HG03558 (cell line): ENCODE measurements at regions not wholly inside any gene's neighbourhood (a gene's known extent, or its start where the extent isn't known, plus 50 kb on each side); places are given as distances from the start of the nearest gene placed in this dataset.
"Not testable (repeated sequence)": the region's sequence is repeated elsewhere in the genome, so short reads cannot be mapped to it uniquely, and the experiment has no call there.

Source experiments
- ATAC-seq: cut with Tn5 transposase; IDR thresholded peaks from one replicate; pipeline ENCODE4 v1.9.1; 2021; ENCODE audit warnings: moderate number of reproducible peaks; ENCODE audit not compliant: unreplicated experiment; ENCODE audit errors: extremely low read depth

DNA sequence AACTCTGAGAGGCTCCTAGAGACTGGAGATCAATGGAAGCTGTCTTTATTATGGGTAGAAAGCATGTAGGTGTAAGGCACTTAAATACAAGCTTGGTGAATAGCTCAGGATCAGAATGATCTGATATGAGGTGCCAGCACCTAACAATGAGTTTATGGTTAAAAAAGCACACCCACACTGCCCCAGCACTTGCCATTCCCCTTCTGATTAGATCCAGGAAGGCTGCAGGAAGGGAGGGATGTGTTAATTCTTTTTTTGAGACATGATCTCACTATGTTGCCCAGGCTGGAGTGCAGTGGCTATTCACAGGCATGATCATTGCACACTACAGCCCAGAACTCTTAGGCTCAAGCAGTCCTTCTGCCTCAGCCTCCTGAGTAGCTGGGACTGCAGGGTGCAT lies 71.8 kb upstream of the IVNS1ABP start:
- ATAC-seq: no peak

- ATAC-seq: no peak
Observed at GRCh38 chr1:185388346-185388745, 71.3 kb upstream of the IVNS1ABP start.

- ATAC-seq: no peak
Observed at GRCh38 chr1:185385991-185386390, 68.9 kb upstream of the IVNS1ABP start.

DNA sequence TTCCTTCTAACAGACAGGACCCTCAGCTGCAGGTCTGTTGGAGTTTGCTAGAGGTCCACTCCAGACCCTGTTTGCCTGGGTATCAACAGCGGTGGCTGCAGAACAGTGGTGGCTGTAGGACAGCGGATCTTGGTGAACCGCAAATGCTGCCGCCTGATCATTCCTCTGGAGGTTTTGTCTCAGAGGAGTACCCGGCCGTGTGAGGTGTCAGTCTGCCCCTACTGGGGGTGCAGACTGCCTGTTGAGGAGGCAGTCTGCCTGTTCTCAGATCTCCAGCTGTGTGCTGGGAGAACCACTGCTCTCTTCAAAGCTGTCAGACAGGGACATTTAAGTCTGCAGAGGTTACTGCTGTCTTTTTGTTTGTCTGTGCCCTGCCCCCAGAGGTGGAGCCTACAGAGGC lies 66.8 kb upstream of the IVNS1ABP start:
- not testable (repeated sequence) for ATAC-seq

GRCh38 chr1:185377831-185378230 lies 60.8 kb upstream of the IVNS1ABP start:
- ATAC-seq: no peak

DNA sequence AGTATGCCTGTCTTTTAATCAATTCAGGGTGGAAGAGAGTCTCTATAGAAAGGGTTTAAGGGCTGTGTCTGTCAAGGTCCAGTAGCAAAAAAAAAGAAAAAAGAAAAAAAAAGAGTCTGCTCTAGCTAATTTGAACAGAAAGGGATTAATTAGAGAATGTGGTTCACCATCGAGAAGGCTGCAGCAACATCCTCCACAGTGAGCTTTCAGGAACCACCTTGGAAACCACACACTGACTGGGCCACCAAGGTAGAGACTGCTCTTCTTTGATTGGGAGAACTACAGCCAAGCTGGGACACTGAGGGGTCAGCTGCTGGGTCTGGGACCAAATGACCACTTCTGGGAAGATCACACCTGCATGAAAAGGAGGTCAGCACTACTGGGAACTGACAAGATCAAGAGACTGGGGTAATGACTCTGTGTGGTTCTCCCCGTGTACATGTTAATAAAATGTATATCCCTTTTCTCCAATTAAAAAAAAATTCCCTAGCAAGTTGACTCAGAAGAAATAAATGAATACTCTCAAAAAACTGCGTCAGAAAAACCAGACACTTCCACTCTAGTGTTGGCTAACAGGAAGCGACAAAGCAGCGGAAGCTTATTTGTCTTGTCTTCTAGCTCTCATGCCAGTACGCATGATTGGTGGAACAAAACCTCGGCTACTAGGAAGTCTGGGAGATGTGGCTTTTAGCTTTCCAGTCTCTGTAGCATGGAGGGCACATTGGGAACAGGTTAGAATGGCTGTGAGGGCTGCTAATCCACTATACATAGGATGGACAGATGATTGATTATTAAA lies 60.0 kb upstream of the IVNS1ABP start:
- ATAC-seq: no peak

- no peak for ATAC-seq
Observed at GRCh38 chr1:185376288-185376687, 59.2 kb upstream of the IVNS1ABP start.

DNA sequence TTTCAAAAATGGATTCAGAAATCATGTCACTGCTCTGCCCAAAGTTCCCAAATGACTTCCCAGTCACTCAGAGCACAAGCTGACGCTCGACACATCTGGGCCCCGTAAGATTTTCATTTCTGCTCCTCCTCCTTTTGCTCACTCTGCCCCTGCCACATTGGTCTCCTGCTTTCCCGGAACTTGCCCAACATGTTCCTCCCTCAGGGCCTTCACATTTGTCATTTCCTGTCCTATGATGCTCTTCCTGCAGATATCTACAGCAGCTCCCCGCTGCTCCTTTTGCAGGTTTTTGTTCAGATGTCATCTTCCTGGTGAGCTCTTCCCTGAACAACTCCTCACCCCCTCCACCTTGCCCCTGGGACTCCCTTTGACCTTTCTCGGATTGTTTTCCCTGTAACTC lies 58.5 kb upstream of the IVNS1ABP start:
- no peak for ATAC-seq

DNA sequence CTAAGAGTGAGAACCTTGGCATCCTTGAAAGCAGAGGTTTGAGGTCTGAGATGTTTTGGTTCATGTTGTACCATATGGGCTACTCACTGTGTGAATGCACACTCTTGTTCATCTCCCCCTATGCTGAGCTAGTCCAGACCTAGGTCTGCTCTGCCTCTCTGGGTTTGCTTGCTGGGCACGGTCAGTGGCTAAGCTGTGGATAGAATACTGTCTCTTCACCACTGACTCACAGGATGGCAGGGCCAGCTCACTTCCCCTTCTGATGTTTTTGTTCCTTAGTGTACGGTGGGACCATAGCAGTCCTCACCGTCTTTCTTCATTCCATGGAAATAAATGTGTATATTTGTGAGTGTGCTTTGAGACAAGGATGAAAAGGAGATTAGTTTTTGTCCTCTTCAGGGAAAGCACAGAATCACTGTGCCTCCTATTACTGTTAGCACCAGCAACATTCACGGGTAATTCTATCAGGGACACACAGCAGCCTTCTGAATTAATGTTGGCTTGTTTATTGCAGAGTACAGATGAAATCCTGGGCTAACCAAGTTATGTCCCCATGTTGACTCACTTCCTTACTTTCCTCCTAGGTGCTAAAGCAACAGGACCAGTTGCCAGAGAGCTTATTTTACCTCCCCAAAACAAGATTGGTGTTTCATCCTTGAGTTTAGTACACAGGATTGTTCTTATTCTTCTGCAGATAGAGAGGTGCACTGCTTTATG lies 56.9 kb upstream of the IVNS1ABP start:
- ATAC-seq: no peak

DNA sequence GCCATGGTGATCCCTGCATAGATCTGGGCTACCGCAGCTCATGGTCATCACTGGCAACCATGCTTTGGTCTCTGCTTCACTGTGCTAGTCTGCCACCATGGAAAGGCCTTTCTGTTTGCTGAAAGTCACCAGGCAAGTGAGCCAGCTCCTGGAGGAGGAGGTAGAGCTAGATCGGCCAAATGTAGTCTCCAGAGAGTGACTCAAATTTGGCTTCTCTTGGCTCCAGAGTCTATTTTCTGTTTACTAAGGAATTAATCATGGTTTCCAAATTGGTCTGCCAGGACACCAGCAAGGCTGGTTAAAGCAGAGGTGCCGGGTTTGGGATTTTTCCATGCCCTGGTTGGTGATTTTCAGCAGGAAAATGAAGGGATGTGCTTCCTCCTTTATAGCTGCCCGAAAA lies 52.7 kb upstream of the IVNS1ABP start:
- ATAC-seq: no peak

GRCh38 chr1:185368913-185369491 lies 52.0 kb upstream of the IVNS1ABP start:
- ATAC-seq: no peak

DNA sequence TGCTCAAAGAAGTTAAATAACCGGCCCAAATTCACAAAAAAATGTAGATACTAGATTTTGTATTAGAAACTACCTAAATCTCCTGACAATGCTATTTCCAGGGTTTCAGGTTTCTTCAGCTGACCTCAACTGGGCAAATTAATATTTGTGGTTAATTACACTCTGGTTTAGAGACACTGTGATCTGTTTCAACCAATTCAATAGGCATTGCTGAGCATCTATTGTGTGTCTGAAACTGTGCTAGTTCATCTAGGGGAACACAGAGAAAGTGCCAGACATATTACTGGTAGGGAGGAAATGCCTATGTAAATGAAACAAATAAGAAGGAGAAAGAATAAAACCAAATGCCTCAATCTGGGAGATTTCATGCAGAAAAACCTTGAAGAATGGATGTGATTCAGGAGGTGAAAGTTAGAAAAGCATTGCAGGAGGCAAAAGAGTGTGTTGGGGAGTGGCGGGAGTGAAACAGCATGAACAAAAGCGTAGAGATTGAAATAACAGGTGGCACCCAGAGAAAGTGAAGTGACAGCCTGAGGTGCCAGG lies 51.3 kb upstream of the IVNS1ABP start:
- no peak for ATAC-seq

- no peak for ATAC-seq
Observed at GRCh38 chr1:185367218-185367617, 50.2 kb upstream of the IVNS1ABP start.
